SH-SY5Y (cell line): ENCODE measurements at regions not wholly inside any gene's neighbourhood (a gene's known extent, or its start where the extent isn't known, plus 50 kb on each side); places are given as distances from the start of the nearest gene placed in this dataset.

Experiments used
- GATA2 ChIP-seq: IDR thresholded peaks from 2 replicates; pipeline ENCODE4 v1.6.1; 2011; ENCODE audit warnings: mild to moderate bottlenecking, low read depth, low read length
- GATA3 ChIP-seq: IDR thresholded peaks from 2 replicates; pipeline ENCODE4 v1.6.1; 2011; ENCODE audit warnings: low read depth, mild to moderate bottlenecking, low read length, moderate library complexity

DNA sequence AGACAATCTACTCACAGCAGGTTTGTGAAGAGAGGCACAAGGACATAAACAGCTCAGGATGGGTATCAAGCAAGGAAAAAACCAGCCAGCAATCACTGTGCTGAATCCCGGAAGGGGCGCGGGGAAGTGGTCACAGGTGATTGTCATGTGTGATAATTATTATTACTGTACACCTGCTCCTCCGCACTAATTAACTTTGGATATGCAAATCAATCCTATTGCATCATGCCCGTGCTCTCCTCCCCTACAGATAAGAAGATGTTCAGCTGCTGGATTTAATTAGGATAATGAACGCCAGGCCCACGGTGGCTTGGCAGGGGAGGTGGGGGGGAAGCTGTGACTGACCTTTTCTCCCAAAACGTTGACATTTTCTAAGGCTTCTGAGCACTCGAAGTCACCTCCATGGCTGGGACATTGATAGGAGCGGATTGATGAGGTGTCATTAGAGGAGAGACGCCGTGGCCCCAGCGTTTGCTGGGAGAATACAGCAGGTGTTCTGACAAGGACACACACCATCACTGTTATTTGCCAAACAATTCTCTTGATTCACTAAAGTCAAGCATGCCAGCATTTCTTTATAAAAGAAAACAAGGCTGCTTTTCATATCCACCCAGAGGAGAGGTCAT, 160.3 kb upstream of the VRK2 start:
- peak; percentile 62; the same call in 1 of the 2 replicates for TF ChIP-seq GATA2
- TF ChIP-seq GATA3 = no peak
